A673 (cell line): ENCODE measurements at regions not wholly inside any gene's neighbourhood (a gene's known extent, or its start where the extent isn't known, plus 50 kb on each side); places are given as distances from the start of the nearest gene placed in this dataset.

Experiments
- BruUV-seq: library from RNA; stranded (reverse); fragments of 400-500 nt; replicated peaks from 2 replicates; lab custom pipeline; 2021; lab: Mats Ljungman, UMichigan
- CTCF ChIA-PET: fragments of 300-600 bp; sonication (Branson Sonifier 250); formaldehyde crosslinking; loops from one replicate; lab custom pipeline; 2022; ENCODE audit warnings: antibody characterized with exemption; lab: Charles Lee
- POLR2A ChIA-PET: fragments of 300-600 bp; sonication (Branson Sonifier 250); formaldehyde crosslinking; loops from one replicate; lab custom pipeline; 2022; ENCODE audit warnings: antibody characterized with exemption; ENCODE audit not compliant: low non-redundant PET; lab: Charles Lee
- DNase-seq: peaks from one replicate; pipeline ENCODE4 v3.0.0-alpha.2; 2015; ENCODE audit warnings: low spot score
- H3K27ac ChIP-seq: fragments of 200-600 bp; sonication (generic); 2 replicates; pipeline ENCODE4 v1.5.1; 2016; ENCODE audit warnings: mixed run types, low read depth, mild to moderate bottlenecking, mixed read lengths, antibody characterized with exemption, low read length; ENCODE audit not compliant: poor library complexity, severe bottlenecking
- H3K27me3 ChIP-seq: fragments of 200-600 bp; sonication (generic); replicated peaks from 2 replicates; pipeline ENCODE4 v1.6.1; 2017; ENCODE audit warnings: mixed run types, low read depth, mild to moderate bottlenecking, mixed read lengths, antibody characterized with exemption, low read length; ENCODE audit not compliant: insufficient read depth, poor library complexity
- H3K36me3 ChIP-seq: fragments of 200-600 bp; sonication (generic); 2 replicates; pipeline ENCODE4 v1.6.1; 2016; ENCODE audit warnings: mixed run types, mild to moderate bottlenecking, mixed read lengths, antibody characterized with exemption, low read length; ENCODE audit not compliant: insufficient read depth, poor library complexity, severe bottlenecking
- H3K4me1 ChIP-seq: fragments of 200-600 bp; sonication (generic); 2 replicates; pipeline ENCODE4 v1.6.1; 2017; ENCODE audit warnings: mixed run types, mild to moderate bottlenecking, mixed read lengths, antibody characterized with exemption, low read length; ENCODE audit not compliant: insufficient read depth, poor library complexity, severe bottlenecking
- H3K4me3 ChIP-seq: fragments of 200-600 bp; sonication (generic); 2 replicates; pipeline ENCODE4 v1.5.1; 2016; ENCODE audit warnings: low read depth, mixed run types, mild to moderate bottlenecking, mixed read lengths, low read length; ENCODE audit not compliant: poor library complexity, severe bottlenecking
- H3K9me3 ChIP-seq: fragments of 200-600 bp; sonication (generic); 2 replicates; pipeline ENCODE4 v1.6.1; 2016; ENCODE audit warnings: mixed run types, low read depth, mild to moderate bottlenecking, mixed read lengths, antibody characterized with exemption, low read length; ENCODE audit not compliant: poor library complexity, severe bottlenecking
- CTCF ChIP-seq: fragments of 300-800, 200-600 bp; sonication (generic); conservative IDR thresholded peaks from 2 replicates; pipeline ENCODE4 v1.5.1; 2017; ENCODE audit warnings: low read depth, mild to moderate bottlenecking, antibody characterized with exemption, low read length, moderate library complexity, mixed read lengths
- EZH2 ChIP-seq: fragments of 200-600 bp; sonication (generic); IDR thresholded peaks from 2 replicates; pipeline ENCODE4 v1.6.1; 2017; ENCODE audit warnings: borderline replicate concordance, low read depth, mild to moderate bottlenecking, mixed read lengths, antibody characterized with exemption, low read length; ENCODE audit not compliant: poor library complexity, severe bottlenecking
- intact Hi-C: fragments of 100-400 bp; cut with micrococcal nuclease; formaldehyde crosslinking; loops from one replicate; pipeline ENCODE4 v1.10.0; 2022; ENCODE audit not compliant: unreplicated experiment

- ChIA-PET CTCF (no interaction called here), POLR2A (no interaction called here)
- TF ChIP-seq CTCF (no peak), EZH2 (no peak)
- intact Hi-C loops: no loop called here
- DNase-seq: no peak
- no peaks in the 10 kb centered on the region for H3K4me1 ChIP-seq
- no peaks in the 10 kb centered on the region for H3K36me3 ChIP-seq
- H3K4me3 ChIP-seq: no peak overlapping the region
- H3K27ac ChIP-seq: no peak overlapping the region
- H3K9me3 ChIP-seq: peaks cover 20% of the 10 kb centered on the region
- BruUV-seq: no TSS peak
- H3K27me3 ChIP-seq: no peaks in the 10 kb centered on the region
Measured at GRCh38 chr12:83613586-83614110, 926.9 kb downstream of the TMTC2 start.

GRCh38 chr12:83603106-83603505 lies 916.4 kb downstream of the TMTC2 start:
- intact Hi-C loops: no loop called here
- H3K4me1 ChIP-seq: no peaks in the 10 kb centered on the region

GRCh38 chr12:83575326-83575725 lies 888.6 kb downstream of the TMTC2 start:
- Histone ChIP-seq H3K27ac (no peak overlapping the region), H3K36me3 (no peaks in the 10 kb centered on the region), H3K27me3 (no peaks in the 10 kb centered on the region), H3K9me3 (peaks cover 3% of the 10 kb centered on the region), H3K4me1 (no peaks in the 10 kb centered on the region), H3K4me3 (no peak overlapping the region)
- intact Hi-C loops: no loop called here
- CTCF ChIA-PET: no interaction called here
- TF ChIP-seq EZH2 (no peak), CTCF (no peak)
- no peak for DNase-seq
- BruUV-seq: no TSS peak
- POLR2A ChIA-PET: no interaction called here

More at GRCh38 chr12:83603106-83603505, 916.4 kb downstream of the TMTC2 start:
- H3K9me3 ChIP-seq: peaks cover 20% of the 10 kb centered on the region
- BruUV-seq: no TSS peak
- no peak overlapping the region for H3K27ac ChIP-seq
- H3K4me3 ChIP-seq: no peak overlapping the region
- no peaks in the 10 kb centered on the region for H3K27me3 ChIP-seq
- H3K36me3 ChIP-seq: no peaks in the 10 kb centered on the region
- DNase-seq: no peak
- ChIA-PET POLR2A (no interaction called here), CTCF (no interaction called here)
- TF ChIP-seq CTCF (no peak), EZH2 (no peak)
